GM21528 (cell line): ENCODE measurements at regions not wholly inside any gene's neighbourhood (a gene's known extent, or its start where the extent isn't known, plus 50 kb on each side); places are given as distances from the start of the nearest gene placed in this dataset.
"Not testable (repeated sequence)": the region's sequence is repeated elsewhere in the genome, so short reads cannot be mapped to it uniquely, and the experiment has no call there.

Experiments
- ATAC-seq: cut with Tn5 transposase; IDR thresholded peaks from one replicate; pipeline ENCODE4 v1.9.1; 2021; ENCODE audit warnings: mild to moderate bottlenecking, moderate library complexity; ENCODE audit not compliant: unreplicated experiment, low FRiP score

DNA sequence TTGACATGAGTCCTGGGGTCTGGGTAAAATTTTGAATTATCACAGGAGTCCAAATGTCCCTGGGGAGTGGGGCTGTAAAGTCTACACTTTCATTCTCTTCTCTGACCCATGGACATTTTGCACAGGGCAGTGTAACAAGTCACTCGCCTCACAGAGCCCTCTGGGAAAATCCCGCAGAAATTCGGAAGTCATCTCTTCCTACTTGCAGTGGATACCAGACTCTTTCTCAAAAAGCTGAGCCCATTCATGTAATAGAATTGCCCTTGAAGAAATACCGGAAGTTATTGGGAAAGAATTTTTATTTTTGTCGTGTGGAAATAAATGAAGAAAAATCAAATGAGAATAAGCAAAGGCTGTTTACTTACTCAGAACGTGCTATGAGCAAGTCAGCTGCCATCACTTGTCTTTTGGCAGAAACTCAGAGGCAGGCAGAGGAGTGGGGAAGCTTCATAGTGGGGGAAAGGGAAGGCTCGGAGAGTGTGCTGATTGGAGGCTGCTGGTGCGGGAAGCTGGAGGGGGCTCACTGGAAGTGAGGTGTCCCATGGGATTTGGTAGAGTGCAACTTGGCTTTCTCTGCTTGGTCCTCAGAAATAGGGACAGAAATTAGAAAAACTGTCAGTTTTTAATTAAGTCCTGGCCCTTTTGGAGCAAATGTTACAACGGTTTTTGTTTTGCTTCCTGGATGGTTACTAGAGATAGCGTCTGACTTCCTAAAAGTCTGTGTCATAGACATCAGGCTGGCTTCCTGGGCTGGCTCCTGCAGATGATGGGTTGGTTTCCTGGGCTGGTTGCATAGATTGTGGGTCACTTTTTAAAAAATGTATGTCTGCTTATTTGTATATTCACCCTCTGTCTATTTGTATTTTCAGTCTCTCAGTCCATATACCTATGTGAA is 79.8 kb upstream of the EEF1E1 start:
- no peak for ATAC-seq

DNA sequence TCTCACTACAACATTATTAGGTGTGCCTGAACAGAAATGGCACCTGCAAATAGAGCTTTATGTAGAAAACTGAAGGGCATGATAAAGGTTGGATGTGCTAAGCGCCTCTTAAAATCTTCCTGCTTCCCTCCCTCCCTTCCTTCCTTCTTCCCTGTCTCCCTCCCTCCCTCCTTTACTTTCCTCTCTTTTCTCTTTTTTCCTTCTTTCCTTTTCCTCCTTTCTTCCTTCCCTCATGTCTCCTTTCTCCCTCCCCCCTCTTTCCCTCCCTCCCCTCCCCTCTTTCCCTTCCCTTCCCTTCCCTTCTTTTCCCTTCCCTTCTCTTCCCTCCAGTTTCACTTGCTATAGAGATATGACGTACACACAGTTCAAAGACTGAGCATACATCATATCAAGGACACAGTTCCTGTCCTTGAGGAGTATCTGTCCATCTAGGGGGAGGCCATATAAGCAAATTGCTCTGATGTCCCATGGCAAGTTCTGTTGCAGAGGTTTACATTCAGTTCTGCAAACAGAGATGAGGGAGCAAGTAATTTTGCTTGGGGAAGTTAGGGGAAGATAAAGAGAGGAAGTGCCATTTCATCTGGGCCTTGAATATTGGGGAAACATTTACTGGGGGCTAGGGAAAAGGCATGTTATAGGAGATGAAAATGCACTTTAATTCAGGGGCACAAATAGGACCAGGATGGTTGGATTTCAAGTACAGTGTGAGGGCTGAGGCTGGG is 79.0 kb upstream of the EEF1E1 start:
- ATAC-seq = no peak

DNA sequence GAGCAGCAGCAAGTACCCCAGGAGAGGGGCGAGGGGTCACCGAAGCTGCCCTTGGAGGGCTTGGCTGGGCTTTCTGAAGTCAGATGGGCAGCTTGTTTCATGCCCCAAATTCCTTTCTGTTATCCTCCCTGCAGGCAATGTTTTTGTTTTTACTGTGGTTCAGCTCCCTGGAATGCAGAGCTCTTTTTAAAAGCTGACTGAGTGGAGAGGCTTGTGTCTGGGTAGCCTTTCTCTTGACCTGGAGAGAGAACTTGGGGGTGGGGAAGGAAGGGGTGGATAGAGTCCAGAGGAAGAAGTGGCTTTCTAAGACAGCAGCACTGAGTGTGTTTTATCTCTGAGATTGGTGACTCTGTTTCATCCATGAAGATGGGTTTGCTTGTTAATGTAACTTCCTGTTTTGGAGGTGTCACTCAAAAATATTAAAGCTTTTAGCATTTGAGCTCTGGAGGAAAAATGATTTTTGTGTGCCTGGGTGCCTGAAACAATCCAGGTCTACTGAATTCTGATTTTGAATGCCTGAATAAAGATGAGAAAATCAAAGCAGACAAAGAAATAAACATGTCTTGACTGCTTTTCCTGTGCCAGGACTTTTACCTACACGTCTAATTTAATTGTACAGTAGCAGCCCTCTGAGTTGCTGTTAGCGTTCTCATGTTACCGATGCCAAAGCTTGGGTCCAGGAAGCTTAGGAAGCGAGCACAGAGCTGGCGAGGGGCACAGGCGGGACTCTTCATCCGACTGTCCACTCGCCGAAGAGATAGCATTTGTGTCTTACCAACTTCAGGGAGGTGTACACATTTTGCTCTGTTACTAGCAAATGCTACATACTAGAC is 78.2 kb upstream of the EEF1E1 start:
- ATAC-seq = no peak

DNA sequence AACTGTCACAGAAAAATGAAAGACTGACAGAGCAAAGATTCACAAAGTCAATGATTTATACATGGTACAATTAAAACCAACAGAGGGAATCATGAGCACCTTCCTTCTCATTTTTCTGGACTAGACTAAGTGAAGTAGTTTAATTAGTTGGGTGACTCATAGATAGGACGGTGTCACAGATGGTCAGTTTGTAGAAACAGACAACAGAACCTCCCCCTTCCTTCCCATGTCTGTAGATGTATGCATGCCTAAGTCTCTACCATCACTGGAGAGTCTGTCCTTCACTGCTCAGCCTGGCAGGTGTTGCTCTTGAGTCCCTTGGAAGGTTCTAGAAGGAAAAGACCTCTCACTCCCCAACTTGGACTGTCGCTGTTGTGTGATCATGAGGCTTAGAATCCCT is 75.4 kb upstream of the EEF1E1 start:
- no peak for ATAC-seq

DNA sequence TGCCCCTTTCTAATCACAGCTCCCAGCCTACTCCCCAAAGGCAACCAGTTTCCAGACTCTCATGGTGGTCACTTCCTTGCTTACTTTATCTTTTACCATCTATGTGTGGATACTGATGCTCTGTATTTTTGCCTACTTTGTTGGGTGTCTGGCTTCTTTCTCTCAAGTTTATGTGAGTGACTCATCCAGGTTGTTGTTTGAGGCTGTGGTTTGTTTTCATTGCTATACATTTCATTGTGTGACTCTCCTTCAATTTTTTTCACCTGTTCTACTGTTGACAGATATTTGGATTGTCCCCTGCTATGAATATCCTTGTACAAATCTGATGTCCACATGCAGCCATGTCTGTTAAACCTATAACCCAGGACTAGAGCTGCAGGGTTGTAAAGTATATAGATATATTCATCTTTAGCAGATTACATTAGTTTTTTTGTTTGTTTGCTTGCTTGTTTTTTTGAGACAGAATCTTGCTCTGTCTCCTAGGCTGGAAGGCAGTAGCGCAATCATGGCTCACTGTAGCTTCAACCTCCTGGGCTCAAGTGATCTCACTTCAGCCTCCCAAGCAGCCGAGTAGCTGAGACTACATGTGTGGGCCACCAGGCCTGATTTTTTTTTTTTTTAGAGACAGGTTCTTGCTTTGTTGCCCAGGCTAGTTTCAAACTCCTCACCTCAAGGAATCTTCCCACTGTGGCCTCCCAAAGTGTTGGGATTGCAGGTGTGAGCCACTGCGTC is 72.9 kb upstream of the EEF1E1 start:
- no peak for ATAC-seq

DNA sequence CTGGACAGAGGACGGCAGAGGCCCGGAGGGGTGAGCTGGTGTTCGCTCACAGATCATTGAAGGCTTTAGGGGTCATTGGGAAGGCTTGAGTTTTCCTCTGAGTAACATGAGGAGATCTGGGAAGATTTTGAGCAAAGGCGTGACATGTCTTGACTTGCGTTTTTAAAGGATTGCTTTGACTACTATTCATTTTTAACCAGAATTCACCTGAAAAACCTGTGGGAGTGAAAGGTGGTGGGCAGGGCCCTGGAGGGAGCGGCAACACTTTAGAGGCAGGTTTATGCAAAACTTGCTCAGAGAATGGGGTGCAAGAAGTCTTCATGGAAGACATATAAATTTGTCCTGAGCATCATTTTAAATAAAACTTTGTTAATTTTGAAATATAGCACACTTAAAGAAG is 72.2 kb upstream of the EEF1E1 start:
- ATAC-seq = no peak

DNA sequence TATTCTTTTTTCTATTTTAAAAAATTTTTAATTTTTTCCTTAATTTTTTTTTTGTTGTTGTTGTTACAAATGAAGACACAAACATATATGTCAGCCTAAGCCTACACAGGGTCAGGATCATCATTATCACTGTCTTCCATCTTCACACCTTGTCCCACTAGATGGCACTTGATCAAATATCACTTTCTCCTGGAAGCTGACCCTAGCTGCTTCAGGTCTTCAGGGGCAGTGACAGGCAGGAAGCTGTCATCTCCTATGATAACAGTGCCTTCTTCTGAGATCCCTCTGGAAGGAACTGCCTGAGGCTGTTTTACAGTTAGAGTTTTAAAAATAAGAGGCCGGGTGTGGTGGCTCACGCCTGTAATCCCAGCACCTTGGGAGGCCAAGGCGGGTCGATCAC is 70.2 kb upstream of the EEF1E1 start:
- ATAC-seq = no peak

DNA sequence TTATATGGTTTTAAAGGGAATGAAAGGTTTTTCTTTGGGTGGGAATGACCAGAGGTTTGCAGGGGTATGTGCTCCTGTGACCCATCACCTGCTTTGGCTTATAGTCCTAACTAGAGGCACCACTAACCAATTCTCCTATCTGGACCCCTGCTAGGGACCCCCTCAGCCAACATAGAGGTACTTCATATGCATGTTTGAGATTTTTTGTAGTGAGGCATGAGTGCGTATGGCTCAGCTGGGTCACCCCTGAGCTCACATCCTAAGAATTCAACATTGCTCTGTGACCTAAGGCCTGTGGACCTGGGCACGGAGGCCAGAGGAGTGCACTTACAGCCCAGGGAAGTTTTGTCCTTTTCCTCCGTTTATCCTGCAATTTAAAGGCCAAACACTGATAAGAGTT is 68.4 kb upstream of the EEF1E1 start:
- ATAC-seq = no peak

DNA sequence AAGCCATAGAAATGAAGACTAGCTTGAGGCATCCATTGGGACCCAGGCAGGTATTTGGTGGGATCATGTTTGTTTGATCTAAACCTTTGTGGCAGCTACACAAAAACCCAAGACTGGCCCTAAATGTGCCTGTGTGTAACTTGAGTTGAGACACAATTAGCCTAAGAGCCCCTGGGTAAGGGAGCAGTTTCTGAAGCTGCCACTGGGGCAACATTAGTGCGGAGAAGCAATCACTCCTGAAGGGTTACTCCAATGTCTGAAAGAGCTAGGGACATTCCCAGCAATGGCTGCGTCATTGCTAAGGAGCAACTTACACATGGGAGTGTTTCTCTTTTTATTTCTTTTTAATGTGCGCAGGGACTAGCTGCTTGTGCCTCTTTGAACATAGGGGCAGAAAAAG is 67.9 kb upstream of the EEF1E1 start:
- ATAC-seq = no peak

DNA sequence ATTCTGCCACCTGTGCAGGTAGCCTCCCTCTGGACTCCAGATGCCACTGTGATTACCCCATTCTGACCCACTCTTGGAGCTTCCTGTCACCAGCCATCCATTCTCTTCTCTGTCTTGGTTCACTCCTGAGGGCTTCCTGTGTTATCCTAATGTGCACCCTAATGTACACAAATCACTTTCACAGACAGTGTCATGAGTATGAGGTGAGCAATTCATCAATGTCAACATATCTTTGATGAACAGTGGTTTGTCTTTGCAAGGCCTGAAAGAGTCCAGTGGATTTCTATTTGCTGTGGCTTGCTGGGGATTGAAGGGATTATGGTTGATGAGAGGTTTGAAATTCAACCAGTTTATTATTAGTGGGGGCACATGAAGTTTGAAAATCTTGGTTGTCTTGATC is 63.8 kb upstream of the EEF1E1 start:
- no peak for ATAC-seq

DNA sequence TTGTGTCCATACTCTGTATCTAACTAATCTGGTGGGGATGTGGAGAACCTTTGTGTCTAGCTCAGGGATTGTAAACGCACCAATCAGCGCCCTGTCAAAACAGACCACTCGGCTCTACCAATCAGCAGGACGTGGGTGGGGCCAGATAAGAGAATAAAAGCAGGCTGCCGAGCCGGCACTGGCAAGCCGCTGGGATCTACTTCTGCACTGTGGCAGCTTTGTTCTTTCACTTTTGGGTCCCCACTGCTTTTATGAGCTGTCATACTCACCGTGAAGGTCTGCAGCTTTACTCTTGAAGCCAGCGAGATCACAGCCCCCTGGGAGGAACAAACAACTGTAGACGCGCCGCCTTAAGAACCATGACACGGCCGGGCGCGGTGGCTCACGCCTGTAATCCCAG is 62.7 kb upstream of the EEF1E1 start:
- not testable (repeated sequence) for ATAC-seq

DNA sequence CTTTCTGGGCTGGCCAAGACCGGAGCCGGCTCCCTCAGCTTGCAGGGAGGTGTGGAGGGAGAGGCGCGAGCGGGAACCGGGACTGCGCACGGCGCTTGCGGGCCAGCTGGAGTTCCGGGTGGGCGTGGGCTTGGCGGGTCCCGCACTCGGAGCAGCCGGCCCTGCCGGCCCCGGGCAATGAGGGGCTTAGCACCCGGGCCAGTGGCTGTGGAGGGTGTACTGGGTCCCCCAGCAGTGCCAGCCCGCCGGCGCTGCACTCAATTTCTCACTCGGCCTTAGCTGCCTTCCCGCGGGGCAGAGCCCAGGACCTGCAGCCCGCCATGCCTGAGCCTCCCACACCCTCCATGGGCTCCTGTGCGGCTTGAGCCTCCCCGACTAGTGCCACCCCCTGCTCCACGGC is 61.9 kb upstream of the EEF1E1 start:
- not testable (repeated sequence) for ATAC-seq

DNA sequence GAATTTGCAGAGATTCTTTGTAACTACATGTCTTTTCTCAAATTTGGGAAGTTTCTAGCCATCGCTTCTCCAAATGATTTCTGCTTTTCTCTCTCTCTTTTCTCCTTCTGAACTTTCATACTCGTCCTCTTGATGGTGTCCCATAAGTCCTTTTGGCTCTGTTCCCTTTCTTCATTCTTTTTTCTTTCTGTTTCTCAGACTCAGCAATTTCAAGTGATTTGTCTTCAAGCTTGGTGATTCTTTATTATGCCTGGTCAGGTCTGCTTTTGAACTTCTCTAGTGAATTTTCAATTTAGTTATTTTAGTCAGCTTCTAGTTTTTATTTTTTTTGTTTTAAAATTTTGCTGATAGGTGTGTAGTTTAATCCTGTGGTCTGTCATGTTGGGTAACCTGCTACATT is 57.6 kb upstream of the EEF1E1 start:
- ATAC-seq = no peak

DNA sequence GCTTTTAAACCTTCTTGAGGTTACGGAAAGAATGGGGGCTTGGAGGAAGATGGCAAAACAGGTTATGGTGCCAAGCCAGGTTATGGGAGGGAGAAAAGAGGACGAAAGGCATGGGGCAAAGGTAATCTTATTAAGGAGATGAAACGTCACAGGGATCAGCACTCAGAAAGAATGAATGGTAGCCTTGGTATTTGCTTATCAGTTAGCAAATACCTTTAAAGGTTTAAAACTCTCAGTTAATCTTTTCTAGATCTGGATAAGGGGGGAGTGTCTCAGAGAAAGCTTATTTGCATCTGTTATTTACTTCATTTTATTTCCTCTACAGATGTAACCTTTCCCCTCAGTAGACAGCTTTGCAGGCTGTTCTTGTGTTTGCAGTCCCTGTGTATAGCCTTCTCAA is 55.5 kb upstream of the EEF1E1 start:
- ATAC-seq = no peak

DNA sequence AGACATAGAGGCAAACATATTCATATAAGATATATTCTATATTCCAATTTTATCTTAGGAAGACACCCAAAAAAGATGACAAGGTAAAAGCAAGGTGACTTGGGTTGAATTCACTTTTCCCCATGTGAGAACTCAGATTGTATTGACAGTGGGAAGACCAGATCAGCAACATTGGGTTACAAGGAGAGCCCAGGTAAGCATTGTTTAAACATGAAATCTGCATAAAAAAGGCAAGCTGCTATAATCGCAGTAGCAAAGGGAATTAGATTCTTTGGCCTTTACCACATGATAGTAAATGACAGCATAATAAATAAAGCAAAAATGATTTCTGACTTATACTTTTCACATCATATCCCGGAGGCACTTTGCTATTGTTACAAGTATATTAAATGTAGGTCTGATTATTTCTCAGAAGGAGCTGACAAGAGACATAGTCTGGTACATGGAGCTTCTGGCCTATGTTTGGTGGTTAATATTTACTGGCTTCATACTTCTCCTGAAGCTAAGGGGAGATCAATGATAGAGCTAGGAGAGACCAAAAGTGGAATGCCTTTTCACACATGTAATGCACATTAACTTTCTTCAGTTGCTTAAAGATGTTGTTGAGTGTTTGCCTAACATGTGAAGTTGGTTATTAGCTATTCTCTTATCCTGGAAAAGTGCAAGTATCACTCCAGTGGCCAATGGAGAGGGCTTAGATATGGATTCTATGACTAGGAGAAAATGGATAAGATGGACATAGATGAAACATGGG is 53.1 kb upstream of the EEF1E1 start:
- no peak for ATAC-seq
